ENCODE measurements at regions not wholly inside any gene's neighbourhood (a gene's known extent, or its start where the extent isn't known, plus 50 kb on each side); places are given as distances from the start of the nearest gene placed in this dataset.

DNA sequence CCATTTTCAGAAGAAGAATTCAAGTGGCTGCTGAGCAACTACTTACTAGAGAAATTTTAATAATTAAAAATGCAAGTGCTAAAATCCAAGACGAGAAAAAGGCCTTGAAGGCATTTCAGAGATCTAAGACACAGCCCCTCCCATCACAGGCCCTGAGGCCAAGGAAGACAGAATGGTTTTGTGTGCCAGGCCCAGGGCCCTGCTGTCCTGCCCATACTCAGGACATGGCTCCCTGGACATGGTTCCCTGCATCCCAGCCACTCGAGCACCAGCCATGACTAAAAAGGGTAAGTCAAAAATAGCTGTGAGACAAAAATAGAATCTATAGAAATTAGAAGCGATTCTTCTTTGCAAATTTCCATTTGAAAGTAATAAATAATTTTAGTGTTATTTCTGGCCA lies 364.9 kb downstream of the COL12A1 start:
- TF ChIP-seq, protein P1, sequence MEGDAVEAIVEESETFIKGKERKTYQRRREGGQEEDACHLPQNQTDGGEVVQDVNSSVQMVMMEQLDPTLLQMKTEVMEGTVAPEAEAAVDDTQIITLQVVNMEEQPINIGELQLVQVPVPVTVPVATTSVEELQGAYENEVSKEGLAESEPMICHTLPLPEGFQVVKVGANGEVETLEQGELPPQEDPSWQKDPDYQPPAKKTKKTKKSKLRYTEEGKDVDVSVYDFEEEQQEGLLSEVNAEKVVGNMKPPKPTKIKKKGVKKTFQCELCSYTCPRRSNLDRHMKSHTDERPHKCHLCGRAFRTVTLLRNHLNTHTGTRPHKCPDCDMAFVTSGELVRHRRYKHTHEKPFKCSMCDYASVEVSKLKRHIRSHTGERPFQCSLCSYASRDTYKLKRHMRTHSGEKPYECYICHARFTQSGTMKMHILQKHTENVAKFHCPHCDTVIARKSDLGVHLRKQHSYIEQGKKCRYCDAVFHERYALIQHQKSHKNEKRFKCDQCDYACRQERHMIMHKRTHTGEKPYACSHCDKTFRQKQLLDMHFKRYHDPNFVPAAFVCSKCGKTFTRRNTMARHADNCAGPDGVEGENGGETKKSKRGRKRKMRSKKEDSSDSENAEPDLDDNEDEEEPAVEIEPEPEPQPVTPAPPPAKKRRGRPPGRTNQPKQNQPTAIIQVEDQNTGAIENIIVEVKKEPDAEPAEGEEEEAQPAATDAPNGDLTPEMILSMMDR (IDR thresholded peaks at IDR 0.05) = no peak
- TF ChIP-seq EP300 (IDR thresholded peaks at IDR 0.05; ENCODE audit: low read depth) = no peak

Data from transverse colon (tissue), 3 donors.